Neural cell (in vitro differentiated cells): ENCODE measurements at regions not wholly inside any gene's neighbourhood (a gene's known extent, or its start where the extent isn't known, plus 50 kb on each side); places are given as distances from the start of the nearest gene placed in this dataset.

Experiments used
- H2AFZ ChIP-seq: fragments of 200-600, 300-800 bp; sonication (generic), shearing (Covaris generic); 2 replicates; pipeline ENCODE4 v1.6.0; 2014; ENCODE audit warnings: low read depth, mild to moderate bottlenecking, antibody characterized with exemption, low read length, moderate library complexity
- H3F3A ChIP-seq: fragments of 200-600 bp; shearing (Covaris generic); 2 replicates; pipeline ENCODE4 v1.6.1; 2016; ENCODE audit warnings: mild to moderate bottlenecking, moderate library complexity, mixed read lengths, antibody characterized with exemption, low read length; ENCODE audit not compliant: insufficient read depth, poor library complexity, severe bottlenecking
- H3K27ac ChIP-seq: fragments of 200-600, 300-800 bp; sonication (generic), shearing (Covaris generic); 2 replicates; pipeline ENCODE4 v1.5.1; 2014; ENCODE audit warnings: mild to moderate bottlenecking, low read length, moderate library complexity
- H3K27me3 ChIP-seq: fragments of 300-800, 200-600 bp; sonication (generic), shearing (Covaris generic); 2 replicates; pipeline ENCODE4 v1.6.0; 2014; ENCODE audit warnings: mild to moderate bottlenecking, low read depth, low read length, moderate library complexity; ENCODE audit not compliant: insufficient read depth
- H3K36me3 ChIP-seq: fragments of 300-800, 200-600 bp; sonication (generic), shearing (Covaris generic); 2 replicates; pipeline ENCODE4 v1.5.1; 2014; ENCODE audit warnings: mild to moderate bottlenecking, antibody characterized with exemption, low read length, moderate library complexity; ENCODE audit not compliant: insufficient read depth
- H3K4me2 ChIP-seq: fragments of 300-800, 200-600 bp; sonication (generic), shearing (Covaris generic); 2 replicates; pipeline ENCODE4 v1.6.0; 2014; ENCODE audit warnings: mild to moderate bottlenecking, low read length
- H3K4me3 ChIP-seq: fragments of 300-800, 200-600 bp; sonication (generic), shearing (Covaris generic); 2 replicates; pipeline ENCODE4 v1.5.1; 2014; ENCODE audit warnings: mild to moderate bottlenecking, low read length, moderate library complexity
- H3K79me2 ChIP-seq: fragments of 200-600 bp; shearing (Covaris generic); replicated peaks from 2 replicates; pipeline ENCODE4 v1.6.0; 2014; ENCODE audit warnings: mild to moderate bottlenecking, low read length, moderate library complexity; ENCODE audit not compliant: insufficient read depth
- H3K9ac ChIP-seq: fragments of 300-800, 200-600 bp; sonication (generic), shearing (Covaris generic); 2 replicates; pipeline ENCODE4 v1.6.1; 2016; ENCODE audit warnings: mild to moderate bottlenecking, low read length, mixed read lengths
- H3K9me2 ChIP-seq: fragments of 200-600 bp; shearing (Covaris generic); 2 replicates; pipeline ENCODE4 v1.6.1; 2016; ENCODE audit warnings: mild to moderate bottlenecking, low read length, mixed read lengths; ENCODE audit not compliant: insufficient read depth
- H3K9me3 ChIP-seq: fragments of 200-600, 300-800 bp; sonication (generic), shearing (Covaris generic); 2 replicates; pipeline ENCODE4 v1.6.1; 2016; ENCODE audit warnings: mild to moderate bottlenecking, mixed run types, low read length, moderate library complexity, mixed read lengths
- H4K20me1 ChIP-seq: fragments of 200-600 bp; shearing (Covaris generic); 2 replicates; pipeline ENCODE4 v1.6.1; 2016; ENCODE audit warnings: mild to moderate bottlenecking, mixed run types; ENCODE audit not compliant: insufficient read depth
- EP300 ChIP-seq: fragments of 450-650 bp; conservative IDR thresholded peaks from 2 replicates; pipeline ENCODE4 v1.6.1; 2014; ENCODE audit warnings: antibody characterized with exemption, mild to moderate bottlenecking, moderate library complexity; ENCODE audit not compliant: poor library complexity, severe bottlenecking
- EZH2 ChIP-seq: fragments of 200-600, 300-800 bp; shearing (Covaris generic), sonication (generic); IDR thresholded peaks from 2 replicates; pipeline ENCODE4 v1.6.1; 2014; ENCODE audit warnings: antibody characterized with exemption, low read length, borderline replicate concordance, mild to moderate bottlenecking; ENCODE audit not compliant: insufficient read depth, poor library complexity, severe bottlenecking
- MXI1 ChIP-seq: fragments of 450-650 bp; conservative IDR thresholded peaks from 2 replicates; pipeline ENCODE4 v1.6.1; 2014; ENCODE audit warnings: antibody characterized with exemption, mild to moderate bottlenecking; ENCODE audit not compliant: poor library complexity, severe bottlenecking
- POLR2AphosphoS5 ChIP-seq: IDR thresholded peaks from 2 replicates; pipeline ENCODE4 v1.6.1; 2012
- RAD21 ChIP-seq: fragments of 450-650 bp; conservative IDR thresholded peaks from 2 replicates; pipeline ENCODE4 v1.6.1; 2014; ENCODE audit warnings: antibody characterized with exemption, mild to moderate bottlenecking, moderate library complexity
- SMC3 ChIP-seq: fragments of 450-650 bp; conservative IDR thresholded peaks from 2 replicates; pipeline ENCODE4 v1.6.1; 2014; ENCODE audit warnings: antibody characterized with exemption, mild to moderate bottlenecking, moderate library complexity; ENCODE audit not compliant: poor library complexity
- TAF1 ChIP-seq: IDR thresholded peaks from 2 replicates; pipeline ENCODE4 v1.6.1; 2012; ENCODE audit warnings: low read depth
- TF ChIP-seq, protein P1 (sequence below): IDR thresholded peaks from 2 replicates; pipeline ENCODE4 v1.6.1; 2012; ENCODE audit warnings: borderline replicate concordance
- TF ChIP-seq, protein P2 (sequence below): fragments of 450-650 bp; IDR thresholded peaks from 2 replicates; pipeline ENCODE4 v1.5.1; 2014; ENCODE audit warnings: antibody characterized with exemption, mild to moderate bottlenecking, moderate library complexity; ENCODE audit not compliant: poor library complexity, severe bottlenecking

- Histone ChIP-seq H3F3A (no peaks in the 10 kb centered on the region), H2AFZ (no peak overlapping the region), H3K4me3 (no peak overlapping the region)
These were observed 466.6 kb upstream of the PCDH9 start for GRCh38 chr13:67696775-67697174.

GRCh38 chr13:67664502-67664901, 434.4 kb upstream of the PCDH9 start:
- Histone ChIP-seq H3K4me3 (no peak overlapping the region), H3K9ac (no peak overlapping the region), H3K4me2 (no peak overlapping the region), H2AFZ (no peak overlapping the region), H3K36me3 (no peaks in the 10 kb centered on the region), H3K27ac (no peak overlapping the region), H4K20me1 (no peaks in the 10 kb centered on the region), H3K9me2 (no peaks in the 10 kb centered on the region), H3K79me2 (no peaks in the 10 kb centered on the region), H3K9me3 (no peaks in the 10 kb centered on the region), H3K27me3 (no peaks in the 10 kb centered on the region), H3F3A (no peaks in the 10 kb centered on the region)
- TF ChIP-seq, protein P1, sequence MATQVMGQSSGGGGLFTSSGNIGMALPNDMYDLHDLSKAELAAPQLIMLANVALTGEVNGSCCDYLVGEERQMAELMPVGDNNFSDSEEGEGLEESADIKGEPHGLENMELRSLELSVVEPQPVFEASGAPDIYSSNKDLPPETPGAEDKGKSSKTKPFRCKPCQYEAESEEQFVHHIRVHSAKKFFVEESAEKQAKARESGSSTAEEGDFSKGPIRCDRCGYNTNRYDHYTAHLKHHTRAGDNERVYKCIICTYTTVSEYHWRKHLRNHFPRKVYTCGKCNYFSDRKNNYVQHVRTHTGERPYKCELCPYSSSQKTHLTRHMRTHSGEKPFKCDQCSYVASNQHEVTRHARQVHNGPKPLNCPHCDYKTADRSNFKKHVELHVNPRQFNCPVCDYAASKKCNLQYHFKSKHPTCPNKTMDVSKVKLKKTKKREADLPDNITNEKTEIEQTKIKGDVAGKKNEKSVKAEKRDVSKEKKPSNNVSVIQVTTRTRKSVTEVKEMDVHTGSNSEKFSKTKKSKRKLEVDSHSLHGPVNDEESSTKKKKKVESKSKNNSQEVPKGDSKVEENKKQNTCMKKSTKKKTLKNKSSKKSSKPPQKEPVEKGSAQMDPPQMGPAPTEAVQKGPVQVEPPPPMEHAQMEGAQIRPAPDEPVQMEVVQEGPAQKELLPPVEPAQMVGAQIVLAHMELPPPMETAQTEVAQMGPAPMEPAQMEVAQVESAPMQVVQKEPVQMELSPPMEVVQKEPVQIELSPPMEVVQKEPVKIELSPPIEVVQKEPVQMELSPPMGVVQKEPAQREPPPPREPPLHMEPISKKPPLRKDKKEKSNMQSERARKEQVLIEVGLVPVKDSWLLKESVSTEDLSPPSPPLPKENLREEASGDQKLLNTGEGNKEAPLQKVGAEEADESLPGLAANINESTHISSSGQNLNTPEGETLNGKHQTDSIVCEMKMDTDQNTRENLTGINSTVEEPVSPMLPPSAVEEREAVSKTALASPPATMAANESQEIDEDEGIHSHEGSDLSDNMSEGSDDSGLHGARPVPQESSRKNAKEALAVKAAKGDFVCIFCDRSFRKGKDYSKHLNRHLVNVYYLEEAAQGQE = no peak
- TF ChIP-seq TAF1 (no peak), EZH2 (no peak), RAD21 (no peak), POLR2AphosphoS5 (no peak), EP300 (no peak), MXI1 (no peak), SMC3 (no peak)
- TF ChIP-seq, protein P2, sequence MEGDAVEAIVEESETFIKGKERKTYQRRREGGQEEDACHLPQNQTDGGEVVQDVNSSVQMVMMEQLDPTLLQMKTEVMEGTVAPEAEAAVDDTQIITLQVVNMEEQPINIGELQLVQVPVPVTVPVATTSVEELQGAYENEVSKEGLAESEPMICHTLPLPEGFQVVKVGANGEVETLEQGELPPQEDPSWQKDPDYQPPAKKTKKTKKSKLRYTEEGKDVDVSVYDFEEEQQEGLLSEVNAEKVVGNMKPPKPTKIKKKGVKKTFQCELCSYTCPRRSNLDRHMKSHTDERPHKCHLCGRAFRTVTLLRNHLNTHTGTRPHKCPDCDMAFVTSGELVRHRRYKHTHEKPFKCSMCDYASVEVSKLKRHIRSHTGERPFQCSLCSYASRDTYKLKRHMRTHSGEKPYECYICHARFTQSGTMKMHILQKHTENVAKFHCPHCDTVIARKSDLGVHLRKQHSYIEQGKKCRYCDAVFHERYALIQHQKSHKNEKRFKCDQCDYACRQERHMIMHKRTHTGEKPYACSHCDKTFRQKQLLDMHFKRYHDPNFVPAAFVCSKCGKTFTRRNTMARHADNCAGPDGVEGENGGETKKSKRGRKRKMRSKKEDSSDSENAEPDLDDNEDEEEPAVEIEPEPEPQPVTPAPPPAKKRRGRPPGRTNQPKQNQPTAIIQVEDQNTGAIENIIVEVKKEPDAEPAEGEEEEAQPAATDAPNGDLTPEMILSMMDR = no peak

More at GRCh38 chr13:67696775-67697174, 466.6 kb upstream of the PCDH9 start:
- Histone ChIP-seq H3K4me2 (no peak overlapping the region), H3K9me2 (no peaks in the 10 kb centered on the region), H3K79me2 (no peaks in the 10 kb centered on the region), H3K9me3 (no peaks in the 10 kb centered on the region), H4K20me1 (no peaks in the 10 kb centered on the region), H3K36me3 (no peaks in the 10 kb centered on the region), H3K9ac (no peak overlapping the region), H3K27me3 (no peaks in the 10 kb centered on the region), H3K27ac (no peak overlapping the region)
- TF ChIP-seq EZH2 (no peak), TAF1 (no peak), POLR2AphosphoS5 (peak; percentile 41), EP300 (peak; percentile 29), SMC3 (no peak)
